ENCODE measurements at regions not wholly inside any gene's neighbourhood (a gene's known extent, or its start where the extent isn't known, plus 50 kb on each side); places are given as distances from the start of the nearest gene placed in this dataset.
"Not testable (repeated sequence)": the region's sequence is repeated elsewhere in the genome, so short reads cannot be mapped to it uniquely, and the experiment has no call there.

DNA sequence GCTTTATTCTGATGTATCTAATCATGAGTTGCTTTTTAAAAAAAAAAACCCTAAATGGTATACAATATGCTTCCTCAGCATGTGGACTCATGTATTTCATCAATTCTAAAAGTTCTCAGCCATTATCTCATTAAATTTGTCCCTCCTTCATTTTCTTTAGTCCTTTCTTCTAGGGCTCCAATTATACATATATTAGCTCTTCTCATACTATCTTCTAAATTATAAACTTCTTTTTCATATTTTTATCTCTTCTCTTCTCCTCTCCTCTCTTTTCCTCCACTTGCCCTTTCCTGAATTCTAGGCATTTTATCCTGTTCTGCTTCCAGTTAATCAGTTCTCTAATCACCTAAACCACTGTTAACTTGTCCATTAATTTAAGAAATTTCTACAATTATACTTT is 55.0 kb upstream of the IL33 start:
- DNase-seq (ENCODE audit: low spot score): no peak

DNA sequence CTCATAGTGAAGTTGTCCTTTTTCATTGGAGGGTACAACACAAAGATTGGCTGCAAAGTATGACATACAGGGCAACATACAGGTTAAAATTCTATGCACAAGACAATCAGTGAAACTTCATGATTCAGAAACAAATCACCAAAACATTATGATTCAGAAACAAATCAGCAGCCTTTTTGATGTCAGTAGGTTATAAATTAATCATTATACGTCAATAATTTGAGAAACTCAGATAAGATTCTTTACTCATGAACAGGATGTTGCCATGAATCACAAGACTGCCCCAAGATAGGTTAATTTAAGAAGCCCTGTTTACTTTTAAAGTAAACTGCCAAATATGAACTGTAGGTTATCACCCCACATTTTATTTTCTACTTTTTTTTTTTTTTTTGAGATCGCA is 62.2 kb upstream of the IL33 start:
- DNase-seq (ENCODE audit: low spot score): no peak

DNA sequence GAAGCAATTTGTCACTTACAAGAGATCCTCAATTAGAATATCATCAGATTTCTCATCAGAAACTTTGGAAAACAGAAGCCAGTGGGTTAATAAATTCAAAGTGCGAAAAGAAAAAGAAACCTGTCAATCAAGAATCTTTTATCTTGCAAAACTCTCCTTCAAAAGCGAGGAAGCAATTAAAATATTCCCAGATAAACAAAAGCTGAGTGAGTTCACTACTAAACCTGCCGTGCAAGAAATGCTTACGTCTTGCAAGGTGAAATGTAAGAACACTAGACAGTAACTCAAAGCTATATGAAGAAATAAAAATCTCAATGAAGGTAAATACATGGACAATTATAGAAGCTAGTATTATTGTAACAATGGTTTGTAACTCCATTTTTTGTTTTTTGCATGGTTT is 62.8 kb upstream of the IL33 start:
- DNase-seq (ENCODE audit: low spot score): no peak

DNA sequence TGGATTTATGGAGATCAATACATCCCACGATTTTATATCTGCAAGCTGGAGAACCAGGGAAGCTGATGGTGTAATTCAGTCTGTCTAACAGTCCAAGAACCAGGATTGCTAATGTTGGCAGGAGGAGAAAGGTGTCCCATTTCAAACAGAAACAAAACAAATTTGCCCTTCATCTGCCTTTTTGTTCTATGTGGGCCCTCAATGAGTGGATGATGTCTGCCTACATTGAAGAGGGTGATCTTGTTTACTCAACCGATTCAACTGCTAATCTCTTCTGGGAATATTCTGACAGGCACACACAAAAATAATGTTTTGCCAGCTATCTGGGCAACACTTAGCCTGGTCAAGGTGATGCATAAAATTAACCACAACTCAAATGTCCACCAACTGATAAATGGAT is 65.1 kb upstream of the IL33 start:
- no peak for DNase-seq (ENCODE audit: low spot score)

DNA sequence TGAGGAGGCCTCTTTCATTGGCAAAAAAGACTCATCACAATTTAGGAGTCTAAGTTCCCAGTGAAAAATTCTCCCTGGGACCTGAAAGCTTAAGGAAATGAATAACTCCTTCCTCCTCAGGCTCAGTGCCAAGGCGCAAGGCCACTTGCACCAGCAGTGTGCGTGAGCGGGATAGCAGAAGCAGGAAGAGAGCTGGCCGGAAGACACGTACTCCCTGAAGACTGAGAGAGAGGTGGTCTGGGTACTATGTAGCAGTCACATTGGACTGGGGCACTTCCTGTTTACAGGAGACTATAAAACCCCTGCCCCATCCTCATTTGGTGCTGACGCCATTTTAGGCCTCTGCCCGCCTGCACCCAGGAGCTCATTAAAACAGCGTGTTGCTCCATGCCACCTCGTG is 66.3 kb upstream of the IL33 start:
- DNase-seq (ENCODE audit: low spot score): no peak

DNA sequence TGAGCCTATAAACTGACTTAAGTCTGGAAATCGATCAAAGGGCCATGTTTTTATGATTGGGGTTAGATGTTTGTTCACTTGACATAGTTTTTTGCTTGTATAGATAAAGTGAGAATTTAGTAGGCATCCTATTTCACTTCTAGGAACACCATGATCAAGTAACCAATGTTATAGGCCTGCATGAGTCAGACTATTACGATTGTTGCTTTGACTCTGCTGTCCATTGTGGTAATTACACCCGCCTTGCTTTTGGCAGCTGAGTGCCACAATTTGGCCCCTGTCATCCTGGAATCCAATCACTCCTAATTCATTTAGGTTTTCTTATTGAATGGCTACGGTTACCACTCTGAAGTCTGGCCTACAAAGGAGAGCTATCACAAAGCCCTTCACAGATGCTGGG is 67.8 kb upstream of the IL33 start:
- no peak for DNase-seq (ENCODE audit: low spot score)

DNA sequence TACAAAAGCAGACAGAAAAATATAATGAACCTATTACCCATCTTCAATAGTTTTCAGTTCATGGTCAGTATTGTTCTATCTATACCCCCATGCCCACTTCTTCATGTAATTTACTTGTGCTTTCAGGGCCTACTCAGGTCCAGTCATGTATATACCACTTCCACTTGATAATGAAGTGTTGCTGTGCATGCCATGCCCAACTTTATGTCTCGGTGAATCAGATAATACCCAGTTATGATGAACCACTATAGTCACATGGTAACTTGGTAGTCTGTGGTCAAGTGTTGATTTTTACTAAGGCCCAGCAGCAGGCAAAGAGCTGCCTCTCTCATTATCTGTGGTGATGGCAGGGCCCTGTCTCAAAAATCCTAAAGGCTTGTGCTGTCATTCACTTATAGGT is 70.7 kb upstream of the IL33 start:
- DNase-seq (ENCODE audit: low spot score): no peak

DNA sequence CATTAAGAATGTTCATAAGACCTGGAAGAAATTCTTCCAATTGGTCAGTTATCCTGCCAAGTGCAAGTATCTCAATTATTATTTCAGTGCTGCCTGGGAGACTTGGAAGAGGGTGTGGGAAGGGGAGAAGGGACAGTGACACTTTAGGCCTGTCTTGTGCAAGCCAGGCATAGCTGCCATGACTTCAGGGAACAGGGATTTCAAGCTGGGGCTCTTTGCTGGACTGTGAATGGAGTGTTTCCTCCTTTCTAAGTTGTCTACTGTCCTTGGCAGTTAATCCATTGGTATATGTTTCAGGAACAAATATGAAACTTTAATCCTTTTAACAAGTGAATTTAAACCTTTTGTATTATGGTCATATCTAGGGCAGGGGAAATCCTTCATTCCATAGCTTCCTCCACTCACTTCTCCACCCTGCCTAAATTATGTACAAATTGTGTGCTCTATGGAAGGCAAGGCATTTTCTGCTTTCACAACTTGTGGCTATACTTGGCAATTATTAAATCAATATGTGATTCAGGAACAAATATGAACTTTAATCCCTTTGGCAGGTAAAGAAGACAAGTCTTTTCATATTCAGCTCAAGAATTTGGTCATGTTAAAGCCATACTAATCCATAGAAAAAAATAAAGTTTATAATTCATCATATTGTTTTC is 72.7 kb upstream of the IL33 start:
- DNase-seq (ENCODE audit: low spot score): no peak

DNA sequence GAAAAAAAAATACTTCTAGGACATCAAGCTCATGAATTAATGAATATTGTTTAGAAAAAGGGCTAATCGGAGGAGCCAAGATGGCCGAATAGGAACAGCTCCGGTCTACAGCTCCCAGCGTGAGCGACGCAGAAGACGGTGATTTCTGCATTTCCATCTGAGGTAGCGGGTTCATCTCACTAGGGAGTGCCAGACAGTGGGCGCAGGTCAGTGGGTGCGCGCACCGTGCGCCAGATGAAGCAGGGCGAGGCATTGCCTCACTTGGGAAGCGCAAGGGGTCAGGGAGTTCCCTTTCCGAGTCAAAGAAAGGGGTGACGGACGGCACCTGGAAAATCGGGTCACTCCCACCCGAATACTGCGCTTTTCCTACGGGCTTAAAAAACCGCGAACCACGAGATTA is 79.8 kb upstream of the IL33 start:
- DNase-seq (ENCODE audit: low spot score): not testable (repeated sequence)

DNA sequence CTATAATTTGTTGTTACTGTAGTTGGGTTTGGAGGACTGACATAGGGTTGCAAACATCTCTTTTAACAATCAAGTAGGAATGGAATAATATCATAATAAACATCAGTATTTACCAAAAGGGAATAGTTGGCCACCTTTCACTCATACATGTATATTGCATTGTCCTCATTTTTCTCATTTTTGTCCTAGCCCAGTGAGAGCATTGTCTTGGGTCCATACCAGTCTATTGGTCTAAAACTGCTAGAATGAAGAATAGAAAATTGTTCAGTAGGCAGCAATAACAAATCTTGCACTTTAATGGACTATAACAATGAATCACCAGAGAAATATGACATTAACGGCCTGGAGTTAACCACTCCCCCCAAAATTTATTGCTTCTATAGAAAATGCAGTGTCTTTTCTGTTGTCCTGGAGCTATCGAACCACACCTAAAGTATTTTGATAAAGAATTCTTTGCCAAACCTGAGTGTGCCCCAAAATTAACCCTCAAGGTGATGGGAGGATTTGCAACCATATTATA is 80.9 kb upstream of the IL33 start:
- no peak for DNase-seq (ENCODE audit: low spot score)

DNA sequence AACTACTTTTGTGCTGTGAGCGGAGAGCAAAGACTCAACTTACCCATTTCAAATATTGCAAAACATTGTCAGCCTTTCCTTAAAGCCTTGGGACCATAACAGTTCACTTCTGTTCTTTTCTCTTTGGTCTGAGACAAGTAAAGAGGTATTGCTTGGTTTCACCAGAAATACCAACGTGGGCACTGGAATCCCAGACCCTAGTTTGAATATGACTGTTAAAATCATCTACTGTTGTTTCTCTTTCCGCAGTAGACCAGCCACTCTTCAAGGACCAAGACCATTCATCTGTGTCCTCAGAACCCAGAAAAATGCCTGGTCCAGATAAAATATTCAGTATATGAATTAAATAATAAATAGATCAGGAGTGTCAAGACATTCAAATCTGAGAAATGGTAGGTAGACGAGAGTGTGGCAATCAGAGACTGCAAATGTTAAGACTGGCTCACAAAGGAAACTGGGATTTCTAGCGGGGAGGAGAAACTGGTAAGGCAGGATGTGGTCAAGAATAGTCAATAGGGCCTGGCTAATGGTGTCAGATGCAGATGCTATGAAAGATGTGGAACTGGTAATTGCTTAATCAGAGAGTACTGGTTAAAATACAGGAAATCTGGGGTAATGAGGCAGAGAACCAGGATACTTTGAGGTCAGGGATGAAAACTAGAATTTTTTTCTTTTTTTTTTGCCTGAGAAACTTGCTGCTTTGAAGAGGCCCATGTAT is 82.1 kb upstream of the IL33 start:
- DNase-seq (ENCODE audit: low spot score): no peak

DNA sequence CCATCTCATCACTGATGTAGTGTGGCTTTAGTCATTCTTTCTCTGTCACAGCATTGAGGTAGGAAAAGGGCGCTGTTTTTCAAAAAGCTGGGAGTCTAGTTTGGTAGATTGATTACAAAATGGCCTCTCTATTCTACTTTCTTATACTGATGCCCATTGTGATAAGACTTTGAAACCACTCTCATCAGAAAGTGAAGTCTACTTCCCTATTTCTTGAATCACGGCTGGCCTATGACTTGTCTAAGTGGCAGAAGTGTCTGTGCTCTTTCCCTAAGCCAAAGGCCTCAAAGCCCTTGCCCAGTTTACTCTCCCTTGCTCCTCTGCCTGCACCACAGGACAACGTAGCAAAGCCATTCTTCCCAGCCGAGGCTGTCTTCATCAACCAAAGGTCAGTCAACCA is 83.0 kb upstream of the IL33 start:
- DNase-seq (ENCODE audit: low spot score): no peak

DNA sequence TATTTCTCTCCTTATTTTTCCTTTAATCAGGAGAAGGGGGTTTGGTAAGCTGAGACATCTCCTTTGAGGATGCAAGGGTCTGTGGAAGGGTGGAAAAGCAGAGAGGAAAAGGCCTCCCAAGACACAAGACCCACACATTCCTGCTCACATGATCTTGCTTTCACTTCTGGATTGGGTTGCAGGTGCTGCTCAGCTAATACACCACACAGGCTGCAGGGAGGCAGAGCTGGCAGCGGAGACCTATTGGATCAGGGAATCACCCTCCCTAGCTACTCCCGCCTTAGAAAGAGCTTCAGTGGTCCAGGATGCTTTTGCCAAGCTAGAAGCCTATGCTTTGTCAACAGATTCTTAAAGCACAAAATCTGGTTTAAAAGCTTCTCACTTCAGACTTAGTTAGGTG is 87.6 kb upstream of the IL33 start:
- no peak for DNase-seq (ENCODE audit: low spot score)

DNA sequence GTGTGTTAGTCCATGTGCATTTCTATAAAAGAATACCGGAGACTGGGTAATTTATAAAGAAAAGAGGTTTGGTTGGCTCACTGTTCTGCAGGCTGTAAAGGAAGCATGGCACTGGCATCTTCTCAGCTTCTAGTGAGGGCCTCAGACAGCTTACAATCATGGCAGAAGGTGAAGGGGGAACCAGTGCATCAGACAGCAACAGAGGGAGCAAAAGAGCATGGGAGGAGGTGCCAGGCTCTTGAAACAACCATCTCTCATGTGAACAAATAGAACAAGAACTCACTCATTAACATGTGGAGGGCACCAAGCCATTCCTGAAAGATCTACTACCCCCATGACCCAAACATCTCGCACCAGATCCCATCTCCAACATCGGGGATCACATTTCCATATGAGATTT is 89.2 kb upstream of the IL33 start:
- no peak for DNase-seq (ENCODE audit: low spot score)

DNA sequence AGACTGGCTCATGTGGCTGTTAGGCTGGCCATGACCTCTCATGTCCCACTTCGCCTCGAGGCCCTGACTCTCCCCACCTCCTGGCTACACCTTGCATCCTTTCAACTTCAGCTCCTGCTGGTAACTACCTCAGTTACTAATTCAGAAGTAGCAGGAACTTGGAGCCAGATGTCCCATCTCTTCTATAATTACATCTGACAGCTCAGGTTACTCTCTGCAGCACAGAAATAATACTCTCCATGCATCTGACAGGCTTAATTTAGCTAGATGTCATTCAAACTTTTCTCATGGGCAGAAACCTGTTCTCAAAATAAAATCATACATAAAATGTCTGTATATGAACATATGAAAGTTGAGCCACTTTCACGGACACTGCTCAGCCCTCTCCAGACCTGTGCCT is 92.2 kb upstream of the IL33 start:
- DNase-seq (ENCODE audit: low spot score): no peak

DNA sequence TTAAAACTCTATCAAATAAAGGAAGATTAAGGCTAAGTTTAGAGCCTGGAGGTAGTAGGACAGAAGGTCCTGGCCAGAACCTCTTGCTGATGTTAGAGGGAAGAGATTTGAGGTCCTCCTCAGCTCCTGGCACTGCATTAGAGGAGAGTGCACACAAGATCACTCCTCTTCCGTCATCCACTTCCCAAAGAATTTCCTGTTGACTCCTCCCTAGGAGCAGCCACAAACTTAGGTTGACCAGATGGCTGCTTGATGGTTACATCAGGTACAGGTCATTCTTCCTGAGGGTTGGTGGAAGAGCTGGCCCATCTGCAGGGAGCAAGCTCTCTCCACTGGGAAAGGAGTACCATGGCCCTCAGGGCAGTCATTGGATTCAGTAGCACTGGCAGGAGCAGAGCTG is 93.9 kb upstream of the IL33 start:
- DNase-seq (ENCODE audit: low spot score): no peak

DNA sequence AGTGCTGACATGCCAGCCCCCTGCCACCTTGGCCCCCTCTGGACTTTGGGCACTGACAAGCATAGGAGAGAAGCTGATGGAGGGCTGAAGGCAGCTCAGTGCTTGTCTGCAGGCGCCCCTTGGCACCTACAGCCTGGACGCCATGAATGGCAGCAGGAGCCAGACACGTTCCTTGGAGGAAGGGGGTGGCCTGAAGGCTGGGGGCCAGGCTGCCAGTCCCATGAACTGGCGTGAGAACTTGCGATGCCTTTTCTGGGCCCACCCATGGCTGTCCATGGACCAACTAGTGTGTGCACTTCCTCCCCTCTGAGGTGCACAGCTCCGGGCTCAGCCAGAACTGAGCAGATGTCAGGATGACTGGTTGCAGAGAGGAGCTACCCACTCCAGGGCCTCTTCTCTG is 99.0 kb upstream of the RANBP6 start:
- no peak for DNase-seq (ENCODE audit: low spot score)

DNA sequence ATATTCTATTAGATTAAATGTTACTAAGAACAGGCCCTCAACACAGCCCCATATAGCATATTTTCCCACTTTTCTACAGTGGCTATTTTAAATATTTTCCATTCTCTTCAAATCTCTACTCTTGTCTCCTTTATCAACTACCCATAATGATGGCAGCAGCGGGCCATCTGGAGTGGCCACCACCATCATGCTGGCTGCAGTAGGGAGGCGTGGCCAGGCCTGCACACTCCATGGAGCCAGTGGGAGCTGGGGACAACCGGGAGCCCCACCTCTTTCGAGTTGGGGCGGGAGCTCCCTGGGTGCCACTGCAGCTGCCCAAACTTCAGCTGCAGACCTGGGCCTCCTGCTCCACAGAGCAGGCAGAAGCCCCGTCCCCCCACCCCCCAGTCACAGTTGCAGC is 98.4 kb upstream of the RANBP6 start:
- no peak for DNase-seq (ENCODE audit: low spot score)

DNA sequence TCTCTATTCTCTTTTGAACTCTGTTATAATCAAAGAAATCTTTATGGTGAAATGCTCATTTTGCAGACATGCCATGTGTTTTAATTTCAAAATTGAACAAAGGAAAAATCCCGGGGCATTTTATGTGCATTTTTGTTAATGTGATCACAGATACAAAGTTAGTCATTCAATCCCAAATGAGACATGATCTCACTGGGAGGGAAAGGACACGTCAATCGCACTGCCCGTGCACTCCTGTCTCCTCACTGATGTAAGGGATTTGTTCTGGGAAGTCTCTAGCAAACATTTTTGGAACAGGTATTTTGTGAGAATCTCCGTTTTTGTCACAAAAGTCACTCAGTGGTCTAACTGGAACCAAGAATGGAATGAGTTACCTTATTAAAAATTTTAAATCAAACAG is 97.9 kb upstream of the RANBP6 start:
- no peak for DNase-seq (ENCODE audit: low spot score)

DNA sequence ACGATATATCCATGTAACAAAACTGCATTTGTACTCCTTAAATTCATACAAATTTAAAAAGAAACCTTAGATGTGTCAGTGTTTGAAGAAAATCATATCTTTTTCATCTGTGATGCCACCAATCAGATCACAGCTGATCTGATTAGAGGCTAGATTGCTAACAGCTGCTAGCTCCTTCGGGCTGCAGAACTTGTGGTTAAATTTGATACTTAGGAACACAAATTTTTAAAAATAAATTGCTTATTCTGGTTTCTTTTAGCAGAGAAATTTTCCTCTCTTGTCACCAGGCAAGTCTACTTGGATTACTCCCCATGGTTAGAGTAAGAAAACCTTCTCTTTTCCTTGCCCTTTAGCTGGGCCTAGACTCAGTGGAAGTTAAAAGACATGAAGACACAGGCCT is 94.6 kb upstream of the RANBP6 start:
- no peak for DNase-seq (ENCODE audit: low spot score)

DNA sequence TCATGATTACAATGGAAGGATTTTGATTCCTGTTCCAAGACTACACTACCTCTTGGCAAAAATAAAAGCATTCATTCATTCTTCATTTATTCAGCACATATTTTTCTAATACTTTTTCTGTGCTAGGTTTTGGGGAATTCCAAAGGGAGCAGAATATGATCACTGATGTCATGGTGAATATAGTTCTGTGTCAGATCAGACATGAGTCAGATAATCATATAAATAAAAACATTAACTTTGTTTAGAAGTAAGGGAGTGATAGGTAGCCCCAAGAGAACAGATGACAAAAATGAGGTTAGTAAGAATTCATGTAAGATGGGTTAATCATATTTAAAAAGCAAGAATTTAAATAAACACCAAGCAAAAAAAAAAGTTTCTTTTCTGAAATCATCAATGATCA is 94.1 kb upstream of the RANBP6 start:
- no peak for DNase-seq (ENCODE audit: low spot score)

DNA sequence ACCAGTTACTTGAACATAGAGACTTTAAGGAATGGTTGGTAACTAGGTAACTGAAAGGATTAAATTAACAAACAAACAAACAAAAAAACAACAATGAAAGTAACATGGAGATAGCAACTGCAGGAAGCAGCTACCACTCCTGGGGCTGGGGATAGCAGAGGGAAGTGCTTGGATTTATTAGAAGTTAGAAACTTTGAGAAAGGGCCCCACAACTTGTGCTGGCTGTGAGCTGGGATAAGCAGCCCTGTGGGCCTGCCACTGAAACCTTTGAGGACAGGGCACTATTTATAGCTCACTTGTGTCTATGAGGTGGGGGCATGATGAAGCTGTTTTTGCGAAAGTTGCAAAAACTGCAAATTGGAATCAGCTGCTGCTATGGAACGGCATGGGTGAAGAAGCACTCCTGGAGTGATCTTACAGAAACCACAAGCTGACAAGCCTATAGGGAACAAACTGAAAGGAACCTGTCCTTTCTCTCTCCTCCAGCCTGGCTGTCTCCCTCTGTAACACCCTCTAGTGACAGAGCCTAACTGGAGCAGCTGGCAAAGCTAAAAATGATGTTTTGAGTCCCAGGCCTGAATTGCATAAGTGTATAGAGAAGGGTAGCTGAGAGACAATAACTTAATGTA is 91.4 kb upstream of the RANBP6 start:
- DNase-seq (ENCODE audit: low spot score): no peak

DNA sequence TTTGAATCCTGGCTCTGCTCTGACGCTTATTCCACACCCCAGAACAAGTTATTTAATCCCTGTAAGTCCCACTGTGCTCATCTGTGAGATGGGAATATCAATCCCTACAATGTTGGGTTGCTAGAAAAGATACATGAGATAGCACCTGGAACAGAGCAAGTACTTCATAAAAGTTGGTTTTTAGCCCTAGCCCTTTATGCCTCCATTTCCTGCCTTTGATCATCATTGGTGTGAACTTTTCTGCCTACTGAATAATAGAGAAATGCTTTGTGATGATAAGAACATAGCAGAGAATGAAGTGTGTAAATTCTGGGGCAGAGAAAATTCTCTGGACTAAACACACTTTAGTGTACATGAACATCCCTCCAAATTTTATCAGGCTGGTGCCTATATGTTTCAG is 90.3 kb upstream of the RANBP6 start:
- DNase-seq (ENCODE audit: low spot score): no peak

DNA sequence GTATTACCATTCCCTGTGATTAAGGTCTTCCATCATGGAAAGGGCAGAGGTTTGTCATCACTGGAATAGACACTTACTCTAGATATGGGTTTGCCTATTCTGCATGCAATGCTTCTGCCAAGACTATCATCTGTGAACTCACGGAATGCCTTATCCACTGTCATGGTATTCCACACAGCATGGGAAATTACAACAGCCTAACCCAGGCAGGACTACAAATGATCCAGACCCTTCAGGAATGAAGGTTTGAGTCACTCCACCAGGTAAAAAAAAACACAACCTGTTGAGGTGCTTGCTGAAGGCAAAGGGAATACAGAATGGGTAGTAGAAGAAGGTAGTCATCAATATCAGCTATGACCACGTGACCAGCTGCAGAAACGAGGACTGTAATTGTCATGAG is 89.0 kb upstream of the RANBP6 start:
- DNase-seq (ENCODE audit: low spot score): not testable (repeated sequence)
